HG03442 (cell line): ENCODE measurements at regions not wholly inside any gene's neighbourhood (a gene's known extent, or its start where the extent isn't known, plus 50 kb on each side); places are given as distances from the start of the nearest gene placed in this dataset.

Experiments used
- ATAC-seq: cut with Tn5 transposase; IDR thresholded peaks from one replicate; pipeline ENCODE4 v1.9.1; 2021; ENCODE audit warnings: mild to moderate bottlenecking, moderate library complexity; ENCODE audit not compliant: unreplicated experiment

- no peak for ATAC-seq
Measured at GRCh38 chr15:66900586-66901310, 164.7 kb upstream of the SMAD3 start.

GRCh38 chr15:66901336-66902100 lies 163.9 kb upstream of the SMAD3 start:
- ATAC-seq: no peak

- no peak for ATAC-seq
Measured at GRCh38 chr15:66905185-66905584, 160.2 kb upstream of the SMAD3 start.

GRCh38 chr15:66905954-66906353 lies 159.4 kb upstream of the SMAD3 start:
- no peak for ATAC-seq

GRCh38 chr15:66906668-66907614 lies 158.5 kb upstream of the SMAD3 start:
- no peak for ATAC-seq

GRCh38 chr15:66907826-66908743 lies 157.3 kb upstream of the SMAD3 start:
- ATAC-seq: no peak

- ATAC-seq: no peak
Measured at GRCh38 chr15:66908744-66909095, 156.7 kb upstream of the SMAD3 start.

- ATAC-seq: no peak
Measured at GRCh38 chr15:66909381-66909890, 156.0 kb upstream of the SMAD3 start.

GRCh38 chr15:66911131-66911700 lies 154.2 kb upstream of the SMAD3 start:
- ATAC-seq: no peak

GRCh38 chr15:66912001-66912400 lies 153.4 kb upstream of the SMAD3 start:
- ATAC-seq: no peak

- ATAC-seq: no peak
Measured at GRCh38 chr15:66912441-66912840, 153.0 kb upstream of the SMAD3 start.

GRCh38 chr15:66917904-66918448 lies 147.4 kb upstream of the SMAD3 start:
- no peak for ATAC-seq

GRCh38 chr15:66919421-66919820 lies 146.0 kb upstream of the SMAD3 start:
- ATAC-seq: no peak

GRCh38 chr15:66921319-66921915 lies 144.0 kb upstream of the SMAD3 start:
- no peak for ATAC-seq

GRCh38 chr15:66922608-66923007 lies 142.8 kb upstream of the SMAD3 start:
- no peak for ATAC-seq

- ATAC-seq: no peak
Measured at GRCh38 chr15:66923438-66923881, 141.9 kb upstream of the SMAD3 start.

GRCh38 chr15:66924889-66925288 lies 140.5 kb upstream of the SMAD3 start:
- ATAC-seq: no peak

- no peak for ATAC-seq
Measured at GRCh38 chr15:66925721-66926120, 139.7 kb upstream of the SMAD3 start.
